ENCODE measurements at regions not wholly inside any gene's neighbourhood (a gene's known extent, or its start where the extent isn't known, plus 50 kb on each side); places are given as distances from the start of the nearest gene placed in this dataset.

- no peaks in the 10 kb centered on the region for H3K36me3 Mint-ChIP-seq
- Histone ChIP-seq H3K9ac (no peak overlapping the region), H3K4me1 (no peaks in the 10 kb centered on the region), H3K4me2 (no peak overlapping the region), H3K4me3 (no peak overlapping the region), H3K9me3 (ENCODE audit: low read depth) (peaks cover 6% of the 10 kb centered on the region), H3K79me2 (ENCODE audit: low read depth) (no peaks in the 10 kb centered on the region), H2AFZ (replicated peaks) (no peak overlapping the region), H3K36me3 (no peaks in the 10 kb centered on the region), H3K27me3 (no peaks in the 10 kb centered on the region), H4K20me1 (ENCODE audit: low read depth) (no peaks in the 10 kb centered on the region), H3K27ac (no peak overlapping the region), H3F3A (ENCODE audit: low read depth) (peaks cover 9% of the 10 kb centered on the region)
- H3K4me1 Mint-ChIP-seq, result peaks cover 4% of the 10 kb centered on the region
- DNase-seq (ENCODE audit: low spot score), result peak; percentile 3
- TF ChIP-seq EZH2 (IDR thresholded peaks at IDR 0.05) (no peak), EZH2phosphoT487 (IDR thresholded peaks at IDR 0.05) (no peak)
- TF ChIP-seq, protein P1, sequence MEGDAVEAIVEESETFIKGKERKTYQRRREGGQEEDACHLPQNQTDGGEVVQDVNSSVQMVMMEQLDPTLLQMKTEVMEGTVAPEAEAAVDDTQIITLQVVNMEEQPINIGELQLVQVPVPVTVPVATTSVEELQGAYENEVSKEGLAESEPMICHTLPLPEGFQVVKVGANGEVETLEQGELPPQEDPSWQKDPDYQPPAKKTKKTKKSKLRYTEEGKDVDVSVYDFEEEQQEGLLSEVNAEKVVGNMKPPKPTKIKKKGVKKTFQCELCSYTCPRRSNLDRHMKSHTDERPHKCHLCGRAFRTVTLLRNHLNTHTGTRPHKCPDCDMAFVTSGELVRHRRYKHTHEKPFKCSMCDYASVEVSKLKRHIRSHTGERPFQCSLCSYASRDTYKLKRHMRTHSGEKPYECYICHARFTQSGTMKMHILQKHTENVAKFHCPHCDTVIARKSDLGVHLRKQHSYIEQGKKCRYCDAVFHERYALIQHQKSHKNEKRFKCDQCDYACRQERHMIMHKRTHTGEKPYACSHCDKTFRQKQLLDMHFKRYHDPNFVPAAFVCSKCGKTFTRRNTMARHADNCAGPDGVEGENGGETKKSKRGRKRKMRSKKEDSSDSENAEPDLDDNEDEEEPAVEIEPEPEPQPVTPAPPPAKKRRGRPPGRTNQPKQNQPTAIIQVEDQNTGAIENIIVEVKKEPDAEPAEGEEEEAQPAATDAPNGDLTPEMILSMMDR (IDR thresholded peaks at IDR 0.05), result no peak
- peaks cover 3% of the 10 kb centered on the region for H3K27me3 Mint-ChIP-seq (ENCODE audit: insufficient read depth, low read depth)
- no peaks in the 10 kb centered on the region for H3K9me3 Mint-ChIP-seq
- H3K27ac Mint-ChIP-seq, result no peak overlapping the region
- H3K4me3 Mint-ChIP-seq, result no peak overlapping the region
Observed at GRCh38 chrX:27008486-27008885, 454.7 kb downstream of the PPP4R3C start.

DNA sequence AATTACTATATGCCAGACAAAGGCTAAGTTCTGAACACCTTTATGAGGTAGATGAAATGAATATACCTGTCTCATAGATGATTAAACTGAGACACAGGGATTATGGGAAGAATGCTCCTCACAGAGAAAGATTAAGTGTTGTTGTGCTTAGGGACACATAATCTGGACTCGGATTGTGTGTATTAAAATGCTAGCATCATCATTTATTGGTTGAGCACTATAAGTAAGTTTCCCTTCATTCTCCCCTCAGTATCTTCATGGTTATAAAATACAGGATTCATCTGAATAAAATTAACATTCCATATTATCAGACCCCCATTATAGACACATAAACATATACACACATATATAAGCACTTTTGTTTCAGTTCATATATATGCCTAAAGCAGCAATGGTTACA lies 463.5 kb downstream of the PPP4R3C start:
- Histone ChIP-seq H2AFZ (replicated peaks) (no peak overlapping the region), H3K4me1 (no peaks in the 10 kb centered on the region), H3K9ac (no peak overlapping the region), H3K4me2 (no peak overlapping the region), H3K36me3 (no peaks in the 10 kb centered on the region), H3K27ac (no peak overlapping the region), H3K9me3 (ENCODE audit: low read depth) (peaks cover 3% of the 10 kb centered on the region), H3K4me3 (no peak overlapping the region), H4K20me1 (ENCODE audit: low read depth) (no peaks in the 10 kb centered on the region), H3K27me3 (no peaks in the 10 kb centered on the region), H3K79me2 (ENCODE audit: low read depth) (no peaks in the 10 kb centered on the region), H3F3A (ENCODE audit: low read depth) (no peaks in the 10 kb centered on the region)
- Mint-ChIP-seq H3K4me1 (no peaks in the 10 kb centered on the region), H3K27me3 (ENCODE audit: insufficient read depth, low read depth) (peaks cover 4% of the 10 kb centered on the region), H3K27ac (no peak overlapping the region), H3K9me3 (peaks cover 3% of the 10 kb centered on the region), H3K36me3 (no peaks in the 10 kb centered on the region), H3K4me3 (no peak overlapping the region)
- TF ChIP-seq EZH2phosphoT487 (IDR thresholded peaks at IDR 0.05) (no peak), EZH2 (IDR thresholded peaks at IDR 0.05) (no peak)
- TF ChIP-seq, protein P1 (IDR thresholded peaks at IDR 0.05), result no peak
- DNase-seq (ENCODE audit: low spot score), result no peak

GRCh38 chrX:26958261-26958660 lies 504.9 kb downstream of the PPP4R3C start:
- Histone ChIP-seq H3K9ac (no peak overlapping the region), H3K9me3 (ENCODE audit: low read depth) (no peaks in the 10 kb centered on the region), H3K4me1 (no peaks in the 10 kb centered on the region), H2AFZ (replicated peaks) (no peak overlapping the region), H3K4me3 (no peak overlapping the region), H4K20me1 (ENCODE audit: low read depth) (no peaks in the 10 kb centered on the region), H3F3A (ENCODE audit: low read depth) (no peaks in the 10 kb centered on the region), H3K79me2 (ENCODE audit: low read depth) (no peaks in the 10 kb centered on the region), H3K27me3 (no peaks in the 10 kb centered on the region), H3K4me2 (no peak overlapping the region), H3K36me3 (no peaks in the 10 kb centered on the region), H3K27ac (no peak overlapping the region)
- H3K27ac Mint-ChIP-seq, result no peak overlapping the region
- DNase-seq (ENCODE audit: low spot score), result no peak
- TF ChIP-seq EZH2phosphoT487 (IDR thresholded peaks at IDR 0.05), result no peak
- TF ChIP-seq, protein P1 (IDR thresholded peaks at IDR 0.05), result no peak
- no peak for TF ChIP-seq EZH2 (IDR thresholded peaks at IDR 0.05)
- H3K9me3 Mint-ChIP-seq, result no peaks in the 10 kb centered on the region
- no peaks in the 10 kb centered on the region for H3K4me1 Mint-ChIP-seq
- H3K4me3 Mint-ChIP-seq, result no peak overlapping the region
- H3K36me3 Mint-ChIP-seq, result no peaks in the 10 kb centered on the region
- H3K27me3 Mint-ChIP-seq (ENCODE audit: insufficient read depth, low read depth), result no peaks in the 10 kb centered on the region

All from neural progenitor cell (in vitro differentiated cells).